ENCODE measurements at regions not wholly inside any gene's neighbourhood (a gene's known extent, or its start where the extent isn't known, plus 50 kb on each side); places are given as distances from the start of the nearest gene placed in this dataset.

- TF ChIP-seq EZH2 (IDR thresholded peaks at IDR 0.05) (no peak), POLR2AphosphoS5 (IDR thresholded peaks at IDR 0.05; ENCODE audit: borderline replicate concordance, low read depth, low read length) (no peak)
These were observed 613.1 kb downstream of the EBF1 start for GRCh38 chr5:158486566-158486965.

All from SK-N-MC (cell line).